NCI-H2196 treated with DMSO at 0.1 percent for 48 hours (cell line): ENCODE measurements at regions not wholly inside any gene's neighbourhood (a gene's known extent, or its start where the extent isn't known, plus 50 kb on each side); places are given as distances from the start of the nearest gene placed in this dataset.

Experiments used
- DNase-seq: peaks from one replicate; lab custom pipeline; 2025; ENCODE audit not compliant: unreplicated experiment; lab: John Stamatoyannopoulos, UW

DNA sequence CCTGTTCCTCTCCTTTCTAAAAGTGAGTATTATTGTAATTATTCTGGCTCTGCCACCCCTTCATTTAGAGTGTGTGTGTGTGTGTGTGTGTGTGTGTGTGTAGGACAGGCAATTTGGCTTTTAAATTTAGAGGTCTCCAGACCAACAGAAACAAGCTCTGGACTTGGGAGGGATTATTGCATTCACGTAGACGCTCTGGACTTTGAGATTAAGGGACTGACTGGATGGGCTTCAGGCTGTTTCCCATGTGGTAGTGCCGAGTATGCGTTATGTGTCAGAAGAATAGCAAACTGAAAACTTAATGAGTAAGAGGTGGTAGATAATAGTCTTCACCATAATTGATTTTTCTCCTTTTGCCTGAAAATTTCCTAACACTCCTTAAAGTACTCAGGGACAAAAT is 281.9 kb downstream of the USP25 start:
- no peak for DNase-seq

DNA sequence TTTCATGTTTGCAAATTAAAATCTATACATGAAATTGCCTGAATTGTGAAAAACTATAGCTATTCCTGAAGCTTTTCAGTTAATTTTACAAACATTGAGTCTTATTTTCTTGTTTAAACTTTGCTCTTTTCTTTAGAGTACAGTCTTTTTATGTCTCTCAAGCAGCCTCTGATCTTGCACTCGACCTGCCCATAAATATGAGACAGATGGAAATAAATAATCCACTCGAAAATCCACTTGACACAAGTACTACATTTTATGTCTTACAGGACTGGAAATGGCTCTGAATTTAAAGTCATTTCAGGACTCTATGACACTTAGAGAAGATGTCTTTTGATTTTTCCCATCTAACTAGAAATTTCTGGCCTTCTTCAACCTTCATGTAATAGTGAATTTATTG is 283.8 kb downstream of the USP25 start:
- DNase-seq: no peak

GRCh38 chr21:16020878-16021277 is 291.1 kb downstream of the USP25 start:
- DNase-seq: no peak

GRCh38 chr21:16022116-16022515 is 292.3 kb downstream of the USP25 start:
- DNase-seq: no peak

GRCh38 chr21:16022921-16023320 is 293.1 kb downstream of the USP25 start:
- DNase-seq: no peak

DNA sequence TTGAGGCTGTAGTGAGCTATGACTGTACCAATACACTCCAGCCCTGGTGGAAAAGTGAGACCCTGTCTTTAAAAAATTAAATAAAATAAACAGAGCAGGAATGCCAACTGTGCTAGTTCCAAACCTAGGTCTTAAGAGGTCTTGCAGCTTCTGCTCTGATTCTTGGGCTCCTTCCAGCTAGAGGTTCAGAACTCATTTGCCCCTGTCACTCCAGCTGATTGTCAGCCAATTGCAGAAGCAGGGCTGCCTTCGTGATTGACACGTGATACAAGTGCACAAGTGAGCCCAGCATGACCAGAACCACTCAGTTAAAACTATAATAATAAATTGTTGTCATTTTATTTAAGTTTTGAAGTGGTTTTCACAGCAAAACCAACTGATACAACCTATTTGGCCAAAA is 298.4 kb downstream of the USP25 start:
- no peak for DNase-seq

- DNase-seq: no peak
Observed at GRCh38 chr21:16028941-16029464, 299.2 kb downstream of the USP25 start.

DNA sequence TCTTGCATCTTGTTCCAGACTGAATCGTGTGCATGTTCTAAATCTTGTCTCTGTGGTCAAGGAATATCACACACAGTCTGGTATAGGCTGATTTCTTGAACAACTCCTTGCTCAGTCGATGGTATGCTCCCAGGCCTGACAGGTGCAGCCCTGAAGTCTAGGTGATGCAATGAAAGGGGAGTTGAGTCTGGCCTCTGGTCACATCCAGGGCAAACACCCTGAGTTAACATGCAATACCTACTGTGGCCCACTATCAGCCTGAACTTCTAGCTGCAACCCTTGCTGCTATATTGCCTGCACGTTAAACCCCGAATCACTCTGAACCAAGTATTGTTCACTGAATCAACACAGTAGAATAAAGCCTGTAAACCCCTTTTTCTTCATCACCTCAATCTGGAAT is 303.4 kb downstream of the USP25 start:
- no peak for DNase-seq

DNA sequence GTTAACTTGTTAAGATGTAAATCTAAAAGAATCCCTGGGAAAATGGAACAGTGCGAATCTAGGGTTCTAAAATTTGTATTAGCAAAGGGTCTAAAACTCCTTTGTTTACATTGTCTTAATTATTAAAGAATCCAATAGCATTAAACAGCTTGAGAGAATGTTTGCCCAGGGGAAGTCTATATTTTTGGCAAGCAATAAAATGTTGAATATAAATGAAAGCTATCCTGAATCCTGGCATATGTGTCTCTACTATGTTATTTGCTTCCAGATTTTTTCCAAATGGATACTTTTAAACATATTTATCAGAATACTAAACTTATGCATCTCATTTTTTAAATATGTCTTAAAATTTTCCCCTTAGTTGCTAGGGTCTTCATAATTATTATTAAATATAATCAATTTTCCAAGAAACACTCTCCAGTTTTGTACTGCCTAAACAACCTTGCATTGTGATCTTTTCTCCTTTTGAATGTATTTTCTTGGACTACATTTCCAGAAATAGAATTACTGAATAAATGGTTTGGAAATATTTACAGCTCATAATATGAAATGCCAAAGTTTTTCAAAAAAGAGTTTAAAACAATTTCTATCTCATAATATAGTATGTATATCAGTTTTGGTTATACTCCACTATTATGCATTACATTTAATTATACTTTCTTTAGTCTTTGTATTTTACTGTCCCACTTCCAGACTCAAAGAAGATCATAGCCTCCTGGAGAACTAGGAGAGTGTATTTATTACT is 304.8 kb downstream of the USP25 start:
- DNase-seq: no peak

GRCh38 chr21:16037421-16037955 is 307.7 kb downstream of the USP25 start:
- no peak for DNase-seq

DNA sequence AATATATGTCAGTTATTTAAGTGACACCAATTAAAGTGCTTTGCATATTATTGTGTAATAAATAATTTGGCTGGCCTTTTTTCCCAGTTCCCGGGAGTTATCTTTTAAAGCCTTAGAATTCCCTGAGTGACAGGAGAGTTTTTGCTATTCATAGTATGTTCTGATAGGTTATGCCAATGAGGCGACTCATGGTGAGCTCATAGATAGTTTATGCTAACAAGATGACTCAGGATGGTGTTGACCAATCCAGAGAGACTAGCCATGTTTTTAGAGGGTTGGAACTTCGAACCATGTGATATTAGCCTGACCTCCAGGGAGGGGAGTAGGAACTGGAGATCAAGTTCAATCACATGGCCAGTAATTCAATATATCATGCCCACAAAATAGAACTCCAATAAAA is 310.8 kb downstream of the USP25 start:
- DNase-seq: no peak

DNA sequence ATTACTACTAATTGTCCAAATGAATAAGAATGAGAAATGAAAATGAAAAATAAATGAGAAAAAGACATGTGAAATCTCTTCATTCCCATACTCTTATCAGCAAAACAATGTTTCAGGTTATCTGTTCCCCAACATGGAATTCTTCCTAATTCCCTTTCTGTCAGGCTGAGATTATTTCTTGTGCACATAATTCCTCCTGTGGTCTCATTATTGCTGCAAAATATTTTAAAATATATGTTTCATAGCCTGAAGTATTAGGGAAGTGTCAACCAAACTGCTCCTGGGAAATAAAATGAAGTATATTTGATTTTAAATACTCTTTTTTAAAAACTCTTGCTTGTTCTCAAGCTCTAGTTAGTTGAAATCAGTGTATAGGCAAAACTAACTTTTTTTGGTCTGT is 314.9 kb downstream of the USP25 start:
- no peak for DNase-seq

DNA sequence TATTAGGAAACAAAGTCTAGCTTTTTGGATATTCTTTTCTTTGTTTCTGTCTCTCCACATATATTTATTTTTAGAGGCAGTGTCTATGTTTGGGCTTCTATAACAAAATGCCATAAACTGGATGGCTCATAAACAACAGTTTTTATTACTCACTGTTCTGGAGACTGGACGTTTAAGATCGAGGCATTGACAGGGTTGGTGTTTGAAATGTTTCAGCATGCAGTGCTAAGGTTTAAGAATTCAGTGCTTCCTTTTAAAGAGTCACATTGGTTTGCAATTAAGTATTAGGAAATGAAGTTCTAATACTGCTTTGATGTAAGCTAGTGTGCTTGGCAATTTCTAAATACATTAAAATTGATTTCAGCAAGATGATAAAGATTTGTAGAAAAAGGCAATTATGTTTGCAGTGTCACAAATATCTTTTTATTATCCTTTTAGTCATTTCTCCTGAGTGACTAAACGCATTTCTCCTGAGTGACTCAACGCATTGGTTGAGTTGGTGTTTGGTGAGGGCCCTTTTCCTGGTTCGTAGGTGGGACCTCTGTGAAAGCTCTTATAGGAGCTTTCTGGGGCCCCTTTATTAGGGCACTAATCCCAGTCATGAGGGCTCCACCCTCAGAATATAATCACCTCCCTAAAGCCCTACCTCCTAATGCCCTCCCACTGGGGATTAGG is 317.0 kb downstream of the USP25 start:
- no peak for DNase-seq

DNA sequence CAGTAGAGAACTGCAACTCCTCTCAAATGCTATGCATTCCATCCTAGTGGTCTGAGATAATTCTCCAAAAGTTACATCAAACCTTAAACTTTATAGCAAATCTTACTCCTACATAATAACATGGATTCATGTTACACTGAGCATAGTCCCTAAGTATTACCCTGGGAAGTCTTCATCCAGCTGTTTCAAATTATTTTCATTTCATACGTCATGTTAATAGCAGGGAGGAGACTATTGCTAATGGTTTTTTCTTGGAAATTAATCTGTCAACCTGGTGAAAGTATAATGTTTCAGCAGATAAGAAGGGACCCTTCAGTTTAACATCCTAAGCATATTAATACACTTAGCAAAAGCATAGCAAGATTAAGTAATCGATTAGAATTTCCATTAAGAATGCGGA is 318.1 kb downstream of the USP25 start:
- DNase-seq: no peak

GRCh38 chr21:16055014-16055413 is 325.2 kb downstream of the USP25 start:
- no peak for DNase-seq

- DNase-seq: no peak
Observed at GRCh38 chr21:16058896-16059295, 329.1 kb downstream of the USP25 start.

DNA sequence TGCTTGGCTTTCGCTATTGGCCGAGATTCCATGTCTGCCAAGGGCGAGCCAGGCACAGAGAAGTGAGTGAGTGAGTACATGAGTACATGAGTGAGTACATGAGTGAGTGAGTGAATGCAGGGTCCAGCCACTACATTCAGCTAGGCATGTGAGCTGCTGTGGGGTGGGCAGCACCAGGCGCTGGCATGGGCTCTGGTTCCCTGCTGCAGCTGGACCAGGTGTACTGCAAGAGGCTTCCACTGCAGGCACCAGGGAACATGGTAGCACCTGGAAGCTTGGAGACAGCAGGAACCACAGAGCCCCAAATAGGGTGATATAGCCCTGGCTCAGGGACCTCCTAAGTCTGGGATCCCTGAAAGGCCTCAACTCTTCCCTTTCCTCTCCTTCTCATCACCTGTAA is 330.2 kb downstream of the USP25 start:
- no peak for DNase-seq

- DNase-seq: no peak
Observed at GRCh38 chr21:16061194-16061593, 331.4 kb downstream of the USP25 start.

DNA sequence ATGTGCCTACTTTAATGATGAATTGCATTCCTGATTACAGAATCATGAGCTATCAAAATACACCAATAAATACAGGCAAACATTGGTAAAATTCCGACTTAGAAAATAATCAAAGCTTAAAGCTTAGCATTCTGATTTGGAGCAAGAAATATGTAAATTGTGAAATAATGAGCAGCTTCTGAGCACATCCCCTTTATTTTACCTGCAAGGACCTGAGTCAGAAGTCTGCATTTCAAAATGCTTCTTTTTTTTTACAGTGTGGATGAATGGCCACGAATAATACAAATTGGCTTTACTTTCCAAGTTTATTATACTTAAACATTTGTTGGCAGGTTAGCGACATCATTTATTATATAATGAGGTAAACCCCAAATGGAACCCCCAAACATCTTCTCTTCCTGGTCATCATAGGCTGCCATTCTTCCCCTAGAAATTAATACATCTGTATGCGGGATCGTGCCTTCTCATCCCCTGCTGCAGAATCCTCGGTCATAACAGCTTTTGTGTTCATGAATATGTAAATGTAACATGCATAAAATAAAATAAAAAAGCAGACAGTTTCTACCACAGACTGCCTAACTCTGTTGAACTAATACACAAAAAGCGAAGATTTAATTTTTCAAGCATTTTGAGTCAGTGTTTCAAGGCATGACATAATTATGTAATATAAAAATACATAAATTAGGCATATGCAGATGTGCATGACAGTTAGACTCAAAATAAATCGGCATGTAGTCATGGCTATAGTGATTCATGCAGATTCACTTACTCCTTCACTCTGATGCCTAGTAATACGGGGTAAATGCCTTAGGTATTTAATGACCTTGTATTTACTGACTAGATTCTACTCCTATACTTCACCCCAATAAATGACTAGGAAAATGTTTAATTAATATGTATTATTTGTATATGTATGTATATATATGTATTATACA is 339.7 kb downstream of the USP25 start:
- no peak for DNase-seq

- no peak for DNase-seq
Observed at GRCh38 chr21:16070207-16070651, 340.4 kb downstream of the USP25 start.

DNA sequence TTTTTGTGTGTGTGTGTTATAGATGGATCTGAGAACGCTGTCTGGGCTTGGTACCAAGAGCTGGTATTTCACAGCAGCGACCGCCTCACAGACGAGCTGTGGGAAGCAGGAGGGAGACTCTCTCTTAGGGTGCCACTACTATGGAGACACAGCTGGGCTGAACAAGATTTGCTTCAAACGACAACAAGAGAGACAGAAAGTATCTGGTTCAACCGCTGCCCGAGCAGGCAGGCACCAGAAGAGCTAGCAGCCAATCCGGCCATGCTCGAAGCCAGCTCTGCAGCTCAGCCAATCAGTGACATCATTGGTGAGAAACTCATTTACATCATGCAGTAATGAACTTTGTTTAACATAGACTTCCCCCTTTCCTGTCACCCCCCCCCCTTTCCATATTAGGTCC is 341.3 kb downstream of the USP25 start:
- no peak for DNase-seq
